Thyroid gland (tissue), 4 donors: ENCODE measurements at regions not wholly inside any gene's neighbourhood (a gene's known extent, or its start where the extent isn't known, plus 50 kb on each side); places are given as distances from the start of the nearest gene placed in this dataset.

Experiments
- POLR2A ChIP-seq, 2 donors: fragments of 450-650 bp; IDR thresholded peaks; one replicate each; pipeline ENCODE4 v1.6.1; 2017; ENCODE audit warnings: antibody characterized with exemption in 2 of 2, mild to moderate bottlenecking in 2 of 2, moderate library complexity in 1 of 2
- TF ChIP-seq, protein P1 (sequence below), 6 experiments: fragments of 200-600 bp in 3 of 6; fragments of 450-650 bp in 3 of 6; sonication (generic) in 3 of 6; IDR thresholded peaks; one replicate each; pipeline ENCODE4 v1.5.1; 2016 to 2019; ENCODE audit warnings: antibody characterized with exemption in 6 of 6, mild to moderate bottlenecking in 2 of 6, inconsistent platforms in 1 of 6, moderate library complexity in 1 of 6

DNA sequence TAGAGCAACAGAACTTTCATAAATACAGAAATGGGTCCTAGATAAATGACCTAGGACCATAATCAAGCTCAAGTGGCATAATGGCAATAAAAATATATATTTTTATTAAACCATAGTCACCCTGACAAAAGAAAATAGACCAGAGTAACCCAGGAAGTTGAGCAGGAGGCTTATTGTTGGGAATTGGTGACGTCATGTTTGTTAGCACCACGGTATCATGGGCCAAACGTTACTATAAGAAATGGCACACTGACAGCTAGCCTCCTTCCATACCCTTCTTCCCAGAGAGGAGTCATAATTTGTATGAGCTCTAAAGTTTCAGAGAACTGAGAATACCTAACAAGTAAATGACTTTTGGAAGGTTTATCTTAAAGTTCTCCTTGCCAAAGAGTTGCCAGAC lies 1698.2 kb downstream of the REEP3 start:
- TF ChIP-seq POLR2A (IDR thresholded peaks at IDR 0.05), result no peak
- TF ChIP-seq, protein P1, sequence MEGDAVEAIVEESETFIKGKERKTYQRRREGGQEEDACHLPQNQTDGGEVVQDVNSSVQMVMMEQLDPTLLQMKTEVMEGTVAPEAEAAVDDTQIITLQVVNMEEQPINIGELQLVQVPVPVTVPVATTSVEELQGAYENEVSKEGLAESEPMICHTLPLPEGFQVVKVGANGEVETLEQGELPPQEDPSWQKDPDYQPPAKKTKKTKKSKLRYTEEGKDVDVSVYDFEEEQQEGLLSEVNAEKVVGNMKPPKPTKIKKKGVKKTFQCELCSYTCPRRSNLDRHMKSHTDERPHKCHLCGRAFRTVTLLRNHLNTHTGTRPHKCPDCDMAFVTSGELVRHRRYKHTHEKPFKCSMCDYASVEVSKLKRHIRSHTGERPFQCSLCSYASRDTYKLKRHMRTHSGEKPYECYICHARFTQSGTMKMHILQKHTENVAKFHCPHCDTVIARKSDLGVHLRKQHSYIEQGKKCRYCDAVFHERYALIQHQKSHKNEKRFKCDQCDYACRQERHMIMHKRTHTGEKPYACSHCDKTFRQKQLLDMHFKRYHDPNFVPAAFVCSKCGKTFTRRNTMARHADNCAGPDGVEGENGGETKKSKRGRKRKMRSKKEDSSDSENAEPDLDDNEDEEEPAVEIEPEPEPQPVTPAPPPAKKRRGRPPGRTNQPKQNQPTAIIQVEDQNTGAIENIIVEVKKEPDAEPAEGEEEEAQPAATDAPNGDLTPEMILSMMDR (IDR thresholded peaks at IDR 0.05), result no peak
